CD14-positive monocyte (primary cell): ENCODE measurements at regions not wholly inside any gene's neighbourhood (a gene's known extent, or its start where the extent isn't known, plus 50 kb on each side); places are given as distances from the start of the nearest gene placed in this dataset.

ENCODE experiments used
- DNase-seq, 3 donors: peaks; one replicate each; pipeline ENCODE4 v3.0.0-alpha.2; 2011 to 2022
- H2AFZ ChIP-seq: 2 replicates; pipeline ENCODE4 v1.6.0; 2012; ENCODE audit warnings: mild to moderate bottlenecking, low read depth, low read length, inconsistent platforms; ENCODE audit not compliant: insufficient read depth, poor library complexity, severe bottlenecking
- H3K27ac ChIP-seq, 2 donors: 1 replicate in 1 of 2; 2 replicates in 1 of 2; pipeline ENCODE4 v1.5.1; 2012 to 2013; ENCODE audit warnings: low read length in 2 of 2, control low read depth in 1 of 2, inconsistent platforms in 1 of 2, low read depth in 1 of 2, mild to moderate bottlenecking in 1 of 2
- H3K27me3 ChIP-seq, 2 donors: one replicate each; pipeline versions ENCODE4 v1.6.0 to v1.6.1; 2011 to 2013; ENCODE audit warnings: low read length in 2 of 2; ENCODE audit not compliant: control insufficient read depth in 2 of 2, insufficient read depth in 2 of 2
- H3K36me3 ChIP-seq, 2 donors: replicated peaks in 1 of 2; 1 replicate in 1 of 2; 2 replicates in 1 of 2; pipeline versions ENCODE4 v1.5.1 to v1.6.1; 2012 to 2013; ENCODE audit warnings: low read length in 2 of 2, control low read depth in 1 of 2, inconsistent platforms in 1 of 2, mild to moderate bottlenecking in 1 of 2; ENCODE audit not compliant: insufficient read depth in 2 of 2, control insufficient read depth in 1 of 2
- H3K4me1 ChIP-seq, 2 donors: 1 replicate in 1 of 2; 2 replicates in 1 of 2; pipeline versions ENCODE4 v1.5.1 to v1.6.1; 2012 to 2013; ENCODE audit warnings: low read length in 2 of 2, control low read depth in 1 of 2, inconsistent platforms in 1 of 2, mild to moderate bottlenecking in 1 of 2, moderate library complexity in 1 of 2; ENCODE audit not compliant: insufficient read depth in 2 of 2, control insufficient read depth in 1 of 2
- H3K4me2 ChIP-seq: replicated peaks from 2 replicates; pipeline ENCODE3; 2012; ENCODE audit warnings: low read length, moderate library complexity, mild to moderate bottlenecking; ENCODE audit not compliant: poor library complexity, severe bottlenecking; ENCODE audit errors: extremely low read depth
- H3K4me3 ChIP-seq, 3 experiments: fragments of 200-600 bp in 1 of 3; sonication (generic) in 1 of 3; replicated peaks in 1 of 3; 1 replicate in 2 of 3; 2 replicates in 1 of 3; pipeline ENCODE4 v1.5.1; 2011 to 2013; ENCODE audit warnings: low read length in 3 of 3, mild to moderate bottlenecking in 3 of 3, control low read depth in 2 of 3, low read depth in 2 of 3, inconsistent platforms in 1 of 3, moderate library complexity in 1 of 3
- H3K79me2 ChIP-seq: 2 replicates; pipeline ENCODE4 v1.6.0; 2012; ENCODE audit warnings: mild to moderate bottlenecking, control low read depth, inconsistent platforms, low read length, moderate library complexity; ENCODE audit not compliant: insufficient read depth
- H3K9ac ChIP-seq: 2 replicates; pipeline ENCODE4 v1.6.0; 2017; ENCODE audit warnings: low read length, mild to moderate bottlenecking; ENCODE audit not compliant: insufficient read depth, poor library complexity, severe bottlenecking
- H3K9me3 ChIP-seq, 2 donors: replicated peaks in 1 of 2; 1 replicate in 1 of 2; 2 replicates in 1 of 2; pipeline versions ENCODE4 v1.5.1 to v1.6.1; 2012 to 2013; ENCODE audit warnings: low read length in 2 of 2, control low read depth in 1 of 2; ENCODE audit not compliant: control insufficient read depth in 1 of 2, insufficient read depth in 1 of 2
- H4K20me1 ChIP-seq: 2 replicates; pipeline ENCODE4 v1.6.0; 2012; ENCODE audit warnings: mild to moderate bottlenecking, low read length, control low read depth, moderate library complexity; ENCODE audit not compliant: insufficient read depth
- H3K27ac Mint-ChIP-seq, 7 donors: one replicate each; pipeline ENCODE4 v1.8.0; 2020; ENCODE audit warnings: mild to moderate bottlenecking in 7 of 7, mixed read lengths in 7 of 7, moderate library complexity in 6 of 7, inconsistent platforms in 2 of 7
- H3K27me3 Mint-ChIP-seq, 3 donors: one replicate each; pipeline ENCODE4 v1.8.0; 2021 to 2022; ENCODE audit warnings: low read depth in 3 of 3, mild to moderate bottlenecking in 3 of 3, mixed read lengths in 3 of 3, moderate library complexity in 3 of 3, inconsistent platforms in 1 of 3
- H3K36me3 Mint-ChIP-seq, 2 donors: one replicate each; pipeline ENCODE4 v1.8.0; 2020; ENCODE audit warnings: mixed read lengths in 2 of 2, inconsistent platforms in 1 of 2, mild to moderate bottlenecking in 1 of 2
- H3K4me1 Mint-ChIP-seq: one replicate; pipeline ENCODE4 v1.8.0; 2020; ENCODE audit warnings: mild to moderate bottlenecking, mixed read lengths
- H3K4me3 Mint-ChIP-seq, 2 donors: one replicate each; pipeline ENCODE4 v1.8.0; 2020; ENCODE audit warnings: mild to moderate bottlenecking in 2 of 2, mixed read lengths in 2 of 2, moderate library complexity in 1 of 2
- H3K9me3 Mint-ChIP-seq, 7 donors: one replicate each; pipeline ENCODE4 v1.8.0; 2020 to 2022; ENCODE audit warnings: mixed read lengths in 7 of 7, mild to moderate bottlenecking in 6 of 7, moderate library complexity in 6 of 7, inconsistent platforms in 2 of 7
- CTCF ChIP-seq: fragments of 200-600 bp; IDR thresholded peaks from one replicate; pipeline ENCODE4 v1.8.0; 2022; ENCODE audit warnings: antibody characterized with exemption, mild to moderate bottlenecking
- intact Hi-C, 2 donors: fragments of 100-400 bp; cut with micrococcal nuclease; formaldehyde crosslinking; loops; one replicate each; pipeline versions ENCODE4 v1.15.0 to v1.15.1; 2023

DNA sequence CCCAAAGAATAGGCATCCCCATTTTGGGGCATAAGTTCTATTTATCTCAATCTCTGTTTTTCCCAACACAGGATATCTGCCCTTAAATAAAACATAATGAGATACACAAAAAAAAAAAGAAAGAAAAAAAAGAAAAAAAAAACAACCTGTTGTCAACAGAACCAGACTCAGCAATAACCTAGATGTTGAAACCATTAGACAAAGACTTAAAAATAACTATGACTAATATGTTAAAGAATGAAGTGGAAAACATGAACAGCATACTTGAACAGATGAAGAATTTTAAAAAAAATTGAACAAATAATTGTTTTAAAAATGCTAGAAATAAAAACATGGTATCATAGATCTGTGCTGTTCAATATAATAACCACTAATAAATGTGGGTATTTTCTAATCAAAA lies 93.4 kb upstream of the RXFP1 start:
- no peak overlapping the region for H3K4me3 Mint-ChIP-seq
- no peak for TF ChIP-seq CTCF
- no peaks in the 10 kb centered on the region for H3K9me3 ChIP-seq
- H3K9ac ChIP-seq, result no peak overlapping the region
- peaks cover 0 to 5% (median 1%) of the 10 kb centered on the region in 7 donors for H3K9me3 Mint-ChIP-seq
- H3K4me1 Mint-ChIP-seq, result no peaks in the 10 kb centered on the region
- no peaks in the 10 kb centered on the region for H3K79me2 ChIP-seq
- H3K4me1 ChIP-seq, result no peaks in the 10 kb centered on the region
- no peak overlapping the region for H3K4me2 ChIP-seq
- H2AFZ ChIP-seq, result no peak overlapping the region
- H3K4me3 ChIP-seq, result no peak overlapping the region
- H3K27me3 ChIP-seq, result no peaks in the 10 kb centered on the region
- H3K27ac Mint-ChIP-seq, result no peak overlapping the region
- peaks cover 0 to 2% (median 0%) of the 10 kb centered on the region in 3 donors for H3K27me3 Mint-ChIP-seq
- no peak for DNase-seq
- H3K36me3 Mint-ChIP-seq, result no peaks in the 10 kb centered on the region
- no peak overlapping the region for H3K27ac ChIP-seq
- H3K36me3 ChIP-seq, result no peaks in the 10 kb centered on the region
- intact Hi-C loops, result no loop called here
- H4K20me1 ChIP-seq, result no peaks in the 10 kb centered on the region

DNA sequence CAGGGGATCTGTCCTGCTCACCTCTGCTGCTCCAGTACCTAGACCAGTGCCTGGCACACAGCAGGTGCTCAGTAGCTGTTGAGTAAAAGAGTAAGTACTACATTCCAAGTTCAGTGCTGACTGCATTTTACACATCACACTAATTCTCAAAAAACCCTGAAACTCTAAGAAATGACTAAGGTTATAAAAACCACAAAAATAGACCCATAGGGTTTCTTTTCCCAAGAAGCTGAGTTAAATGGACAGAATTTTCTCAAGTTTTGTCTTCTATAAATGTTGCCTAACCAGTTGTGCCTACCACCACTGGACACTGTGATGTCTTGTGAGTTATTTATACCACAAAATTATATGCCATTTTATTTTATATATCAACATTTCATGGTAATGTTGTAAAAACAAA lies 78.9 kb upstream of the RXFP1 start:
- intact Hi-C loops, result no loop called here
- Histone ChIP-seq H3K4me1 (no peaks in the 10 kb centered on the region), H3K4me3 (no peak overlapping the region), H3K27ac (no peak overlapping the region), H3K36me3 (no peaks in the 10 kb centered on the region), H3K4me2 (no peak overlapping the region), H3K79me2 (no peaks in the 10 kb centered on the region), H3K27me3 (no peaks in the 10 kb centered on the region), H4K20me1 (no peaks in the 10 kb centered on the region), H3K9ac (no peak overlapping the region), H2AFZ (no peak overlapping the region), H3K9me3 (no peaks in the 10 kb centered on the region)
- TF ChIP-seq CTCF, result no peak
- H3K4me3 Mint-ChIP-seq, result no peak overlapping the region
- H3K27ac Mint-ChIP-seq, result no peak overlapping the region
- no peak for DNase-seq
- no peaks in the 10 kb centered on the region for H3K4me1 Mint-ChIP-seq
- no peaks in the 10 kb centered on the region for H3K36me3 Mint-ChIP-seq
- H3K9me3 Mint-ChIP-seq, result peaks cover 0 to 5% (median 2%) of the 10 kb centered on the region in 7 donors
- peaks cover 0 to 4% (median 2%) of the 10 kb centered on the region in 3 donors for H3K27me3 Mint-ChIP-seq
